NB4 (cell line): ENCODE measurements at regions not wholly inside any gene's neighbourhood (a gene's known extent, or its start where the extent isn't known, plus 50 kb on each side); places are given as distances from the start of the nearest gene placed in this dataset.
A peak's percentile ranks its signal among the peaks of the same experiment; 100 is the strongest.

Experiments
- DNase-seq: peaks from one replicate; pipeline ENCODE4 v3.0.0; 2010; ENCODE audit warnings: low read depth
- H3K4me3 ChIP-seq: one replicate; pipeline ENCODE4 v1.5.1; 2011; ENCODE audit warnings: mild to moderate bottlenecking, low read depth, low read length, moderate library complexity
- CTCF ChIP-seq: IDR thresholded peaks from one replicate; pipeline ENCODE4 v1.5.1; 2012; ENCODE audit warnings: low read depth, low read length
- MAX ChIP-seq: IDR thresholded peaks from 2 replicates; pipeline ENCODE4 v1.6.1; 2011; ENCODE audit warnings: low read depth, low read length
- MYC ChIP-seq: IDR thresholded peaks from 2 replicates; pipeline ENCODE4 v1.6.1; 2011; ENCODE audit warnings: low read depth, low read length
- POLR2A ChIP-seq: IDR thresholded peaks from 2 replicates; pipeline ENCODE4 v1.6.1; 2011; ENCODE audit warnings: mild to moderate bottlenecking; ENCODE audit not compliant: insufficient read length; ENCODE audit errors: extremely low read depth

- no peak overlapping the region for H3K4me3 ChIP-seq
- TF ChIP-seq MYC, result no peak
- 0 out of 2 replicates have a peak, but pooled peaks have one; percentile 15 for TF ChIP-seq MAX
- no peak for TF ChIP-seq POLR2A
- no peak for TF ChIP-seq CTCF
- DNase-seq, result no peak
Observed at GRCh38 chr12:4159851-4160250, 113.7 kb upstream of the CCND2 start.

GRCh38 chr12:4158306-4158705 is 115.3 kb upstream of the CCND2 start:
- no peak for DNase-seq
- H3K4me3 ChIP-seq, result no peak overlapping the region
- no peak for TF ChIP-seq POLR2A
- TF ChIP-seq MAX, result no peak
- TF ChIP-seq CTCF, result no peak
- TF ChIP-seq MYC, result no peak

- no peak for TF ChIP-seq MAX
- no peak for TF ChIP-seq MYC
- no peak for TF ChIP-seq CTCF
- no peak for TF ChIP-seq POLR2A
- no peak for DNase-seq
Observed at GRCh38 chr12:4157122-4157521, 116.4 kb upstream of the CCND2 start.

GRCh38 chr12:4156317-4156716 is 117.2 kb upstream of the CCND2 start:
- peak; percentile 78 for DNase-seq
- TF ChIP-seq MAX, result peak; percentile 11; the same call in 1 of the 2 replicates
- peak; percentile 23; the same call in 1 of the 2 replicates for TF ChIP-seq MYC
- TF ChIP-seq CTCF, result no peak

More at GRCh38 chr12:4157122-4157521, 116.4 kb upstream of the CCND2 start:
- no peak overlapping the region for H3K4me3 ChIP-seq

GRCh38 chr12:4154672-4155225 is 118.8 kb upstream of the CCND2 start:
- TF ChIP-seq MAX, result no peak
- TF ChIP-seq POLR2A, result no peak
- TF ChIP-seq CTCF, result no peak
- TF ChIP-seq MYC, result no peak
- H3K4me3 ChIP-seq, result no peak overlapping the region
- no peak for DNase-seq

More at GRCh38 chr12:4156317-4156716, 117.2 kb upstream of the CCND2 start:
- H3K4me3 ChIP-seq, result no peak overlapping the region
